HAP-1 (cell line): ENCODE measurements at regions not wholly inside any gene's neighbourhood (a gene's known extent, or its start where the extent isn't known, plus 50 kb on each side); places are given as distances from the start of the nearest gene placed in this dataset.

ENCODE experiments used
- DNase-seq, 2 experiments: peaks; one replicate each; pipeline ENCODE4 v3.0.0-alpha.2; 2016 to 2020; ENCODE audit warnings: low spot score in 2 of 2
- H3K27me3 ChIP-seq: fragments of 250-450 bp; sonication (Bioruptor Pico); 2 replicates; pipeline ENCODE4 v1.5.1; 2020; ENCODE audit warnings: low read depth, mild to moderate bottlenecking, moderate library complexity
- H3K36me3 ChIP-seq: fragments of 250-450 bp; sonication (Bioruptor Pico); replicated peaks from 2 replicates; pipeline ENCODE4 v1.5.1; 2020; ENCODE audit warnings: mild to moderate bottlenecking
- H3K4me1 ChIP-seq: fragments of 250-450 bp; sonication (Bioruptor Pico); 2 replicates; pipeline ENCODE4 v1.5.1; 2020; ENCODE audit warnings: mild to moderate bottlenecking
- H3K4me3 ChIP-seq: fragments of 250-450 bp; sonication (Bioruptor Pico); 2 replicates; pipeline ENCODE4 v1.5.1; 2020; ENCODE audit warnings: mild to moderate bottlenecking, moderate library complexity
- H3K9me3 ChIP-seq: fragments of 250-450 bp; sonication (Bioruptor Pico); 2 replicates; pipeline ENCODE4 v1.5.1; 2020; ENCODE audit warnings: mild to moderate bottlenecking, moderate library complexity
- in situ Hi-C: fragments of 300-500 bp; cut with MboI; formaldehyde crosslinking; loops from 3 replicates; pipeline ENCODE4 v1.14.3; 2020; ENCODE audit warnings: low sequenced_read_pairs, inconsistent platforms, mixed read lengths

DNA sequence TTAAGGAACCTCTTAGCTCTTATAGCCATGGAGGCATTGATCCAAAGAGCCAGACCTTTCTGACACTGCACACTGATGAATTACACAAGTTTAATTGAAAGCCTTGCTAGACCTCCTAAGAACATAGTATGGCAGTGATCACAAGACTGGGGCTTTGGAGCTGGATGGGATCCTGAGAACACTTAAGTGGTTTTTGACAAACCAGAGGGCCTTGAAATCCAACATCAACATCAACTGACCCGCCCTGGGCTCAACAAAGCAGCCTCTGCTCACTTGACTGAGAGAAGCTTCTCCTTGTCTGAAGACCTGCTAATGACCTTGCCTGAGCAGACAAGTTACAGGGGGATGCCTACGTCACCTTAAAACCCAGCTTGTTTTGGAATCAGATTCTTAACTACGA is 257.6 kb downstream of the KLF13 start:
- DNase-seq: no peak
- Histone ChIP-seq H3K4me3 (no peak overlapping the region), H3K27me3 (no peaks in the 10 kb centered on the region), H3K36me3 (no peaks in the 10 kb centered on the region), H3K4me1 (no peaks in the 10 kb centered on the region), H3K9me3 (peaks cover 2% of the 10 kb centered on the region; the same call in 1 of the 2 replicates)
- in situ Hi-C loops: no loop called here

- in situ Hi-C loops: no loop called here
Observed at GRCh38 chr15:31585240-31585639, 258.6 kb downstream of the KLF13 start.

GRCh38 chr15:31586841-31587240 is 260.2 kb downstream of the KLF13 start:
- DNase-seq: no peak
- in situ Hi-C loops: no loop called here
- Histone ChIP-seq H3K36me3 (no peaks in the 10 kb centered on the region), H3K4me3 (no peak overlapping the region), H3K27me3 (no peaks in the 10 kb centered on the region), H3K9me3 (no peaks in the 10 kb centered on the region; the same call in 1 of the 2 replicates), H3K4me1 (no peaks in the 10 kb centered on the region)

More at GRCh38 chr15:31585240-31585639, 258.6 kb downstream of the KLF13 start:
- no peaks in the 10 kb centered on the region for H3K36me3 ChIP-seq
- H3K4me1 ChIP-seq: no peaks in the 10 kb centered on the region
- no peak overlapping the region for H3K4me3 ChIP-seq
- H3K27me3 ChIP-seq: no peaks in the 10 kb centered on the region
- H3K9me3 ChIP-seq: peaks cover 2% of the 10 kb centered on the region; the same call in 1 of the 2 replicates
- DNase-seq: no peak

GRCh38 chr15:31587583-31587982 is 260.9 kb downstream of the KLF13 start:
- Histone ChIP-seq H3K4me1 (no peaks in the 10 kb centered on the region), H3K27me3 (no peaks in the 10 kb centered on the region), H3K9me3 (no peaks in the 10 kb centered on the region), H3K36me3 (no peaks in the 10 kb centered on the region), H3K4me3 (no peak overlapping the region)
- DNase-seq: no peak
- in situ Hi-C loops: no loop called here

- no peaks in the 10 kb centered on the region for H3K9me3 ChIP-seq
- DNase-seq: no peak
- H3K4me1 ChIP-seq: no peaks in the 10 kb centered on the region
- H3K36me3 ChIP-seq: no peaks in the 10 kb centered on the region
- no peak overlapping the region for H3K4me3 ChIP-seq
- H3K27me3 ChIP-seq: no peaks in the 10 kb centered on the region
- in situ Hi-C loops: no loop called here
Observed at GRCh38 chr15:31590609-31591008, 264.0 kb downstream of the KLF13 start.

GRCh38 chr15:31591908-31592307 is 265.3 kb downstream of the KLF13 start:
- Histone ChIP-seq H3K9me3 (no peaks in the 10 kb centered on the region), H3K36me3 (no peaks in the 10 kb centered on the region), H3K4me1 (no peaks in the 10 kb centered on the region), H3K27me3 (no peaks in the 10 kb centered on the region), H3K4me3 (no peak overlapping the region)
- DNase-seq: no peak
- in situ Hi-C loops: no loop called here

DNA sequence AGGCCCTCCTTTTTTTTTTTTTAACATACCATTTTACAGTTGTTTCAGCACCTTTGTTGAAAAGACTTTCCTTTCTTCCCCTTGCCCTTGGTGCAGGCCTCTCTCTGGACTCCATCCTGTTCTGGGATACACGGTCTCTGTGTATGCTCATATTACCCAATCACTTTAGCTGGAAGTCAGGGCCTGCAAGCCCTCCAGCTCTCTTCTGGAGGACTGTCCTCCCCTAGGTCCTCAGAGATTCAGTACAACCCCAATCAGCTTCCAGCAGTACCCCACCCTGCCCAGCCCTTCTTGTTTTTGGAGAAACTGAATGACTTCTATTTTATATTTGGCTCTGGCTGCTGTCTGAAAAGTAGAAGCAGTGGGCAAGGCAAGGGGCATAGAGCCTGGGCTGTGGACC is 270.8 kb downstream of the KLF13 start:
- H3K4me3 ChIP-seq: no peak overlapping the region
- H3K9me3 ChIP-seq: no peaks in the 10 kb centered on the region
- no peaks in the 10 kb centered on the region for H3K4me1 ChIP-seq
- DNase-seq: no peak
- in situ Hi-C loops: no loop called here
- H3K36me3 ChIP-seq: no peaks in the 10 kb centered on the region
- H3K27me3 ChIP-seq: no peaks in the 10 kb centered on the region

- Histone ChIP-seq H3K4me3 (no peak overlapping the region), H3K4me1 (no peaks in the 10 kb centered on the region), H3K36me3 (no peaks in the 10 kb centered on the region), H3K9me3 (no peaks in the 10 kb centered on the region), H3K27me3 (no peaks in the 10 kb centered on the region)
- DNase-seq: peak in 1 of 2 experiments; percentile 43
- in situ Hi-C loops: no loop called here
Observed at GRCh38 chr15:31598620-31599019, 272.0 kb downstream of the KLF13 start.

DNA sequence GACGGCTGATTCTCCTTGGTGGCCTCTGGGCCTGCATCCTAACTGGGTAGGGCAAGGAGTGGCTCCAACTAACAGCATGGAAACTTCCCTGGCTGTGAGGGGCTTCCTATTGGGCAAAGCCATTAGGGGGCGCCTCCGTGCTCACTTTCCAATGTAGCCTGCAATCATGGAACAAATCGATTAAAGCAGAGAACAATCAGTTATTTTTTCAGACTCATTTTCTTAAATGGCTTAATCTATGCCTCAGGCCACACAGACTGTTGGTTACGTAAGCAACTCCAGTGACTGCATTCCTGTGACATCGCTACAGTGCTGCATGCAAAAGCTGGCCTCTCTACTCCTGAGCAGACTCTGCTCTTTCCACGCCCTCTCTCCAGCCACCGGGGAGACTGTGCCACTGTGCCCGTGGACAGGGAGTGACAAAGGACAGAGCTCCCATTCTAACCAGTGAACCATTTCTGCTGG is 278.9 kb downstream of the KLF13 start:
- Histone ChIP-seq H3K9me3 (no peaks in the 10 kb centered on the region), H3K36me3 (no peaks in the 10 kb centered on the region), H3K4me1 (no peaks in the 10 kb centered on the region), H3K27me3 (no peaks in the 10 kb centered on the region), H3K4me3 (no peak overlapping the region)
- in situ Hi-C loops: loop anchor here (25.0 kb wide), 1 partner anchor 357 kb away; no protein-coding TSS in a partner anchor
- peak in 1 of 2 experiments; percentile 46 for DNase-seq

GRCh38 chr15:31606194-31606669 is 279.6 kb downstream of the KLF13 start:
- in situ Hi-C loops: loop anchor here (25.0 kb wide), 1 partner anchor 356 kb away; no protein-coding TSS in a partner anchor
- H3K27me3 ChIP-seq: no peaks in the 10 kb centered on the region
- H3K4me3 ChIP-seq: no peak overlapping the region
- no peaks in the 10 kb centered on the region for H3K4me1 ChIP-seq
- H3K9me3 ChIP-seq: no peaks in the 10 kb centered on the region
- no peaks in the 10 kb centered on the region for H3K36me3 ChIP-seq
- DNase-seq: no peak

DNA sequence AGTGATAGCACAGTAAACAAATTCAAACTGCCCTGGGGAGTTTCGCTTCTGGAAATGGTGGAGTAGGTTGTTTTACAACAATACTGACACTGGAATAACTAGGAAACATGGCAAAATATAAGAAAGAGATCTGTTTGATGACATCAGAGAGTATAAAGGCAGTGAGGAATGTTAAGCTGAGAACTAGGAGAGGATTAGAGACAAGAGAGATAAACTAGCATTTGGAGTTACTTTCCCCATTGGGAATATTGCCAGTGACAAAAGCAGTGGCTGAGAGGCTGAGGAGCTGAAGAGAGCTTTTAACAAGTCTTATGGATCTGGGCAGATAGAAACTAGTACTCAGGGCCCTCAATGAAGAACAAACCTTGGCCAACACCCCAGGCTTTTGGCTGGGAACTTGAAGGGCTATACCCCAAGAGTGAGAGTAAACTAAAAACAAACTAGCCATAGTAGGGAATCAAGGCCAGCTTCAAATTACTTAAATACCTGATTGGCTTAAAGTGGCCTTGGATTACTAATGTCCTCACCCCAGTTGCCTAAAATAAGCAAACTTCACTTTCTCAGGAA is 280.4 kb downstream of the KLF13 start:
- Histone ChIP-seq H3K36me3 (no peaks in the 10 kb centered on the region), H3K27me3 (no peaks in the 10 kb centered on the region), H3K4me3 (no peak overlapping the region), H3K9me3 (no peaks in the 10 kb centered on the region; the same call in 1 of the 2 replicates), H3K4me1 (no peaks in the 10 kb centered on the region)
- no peak for DNase-seq
- in situ Hi-C loops: loop anchor here (25.0 kb wide), 1 partner anchor 355 kb away; no protein-coding TSS in a partner anchor

DNA sequence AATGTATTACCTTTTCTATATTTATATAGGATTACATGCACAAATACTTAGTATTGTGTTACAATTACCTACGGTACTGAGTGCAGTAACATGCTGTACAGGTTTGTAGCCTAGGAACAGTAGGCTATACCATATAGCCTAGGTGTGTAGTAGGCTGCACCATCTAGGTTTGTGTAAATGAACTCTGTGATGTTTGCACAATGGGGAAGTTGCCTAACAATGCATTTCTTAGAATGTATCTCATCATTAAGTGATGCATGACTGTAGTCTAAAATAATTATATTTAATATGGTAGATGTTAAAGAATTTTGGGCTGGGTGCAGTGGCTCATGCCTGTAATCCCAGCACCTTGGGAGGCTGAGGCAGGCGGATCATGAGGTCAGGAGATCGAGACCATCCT is 281.0 kb downstream of the KLF13 start:
- no peaks in the 10 kb centered on the region for H3K4me1 ChIP-seq
- in situ Hi-C loops: loop anchor here (25.0 kb wide), 1 partner anchor 355 kb away; no protein-coding TSS in a partner anchor
- no peak overlapping the region for H3K4me3 ChIP-seq
- H3K27me3 ChIP-seq: no peaks in the 10 kb centered on the region
- no peaks in the 10 kb centered on the region; the same call in 1 of the 2 replicates for H3K9me3 ChIP-seq
- H3K36me3 ChIP-seq: no peaks in the 10 kb centered on the region
- DNase-seq: no peak

DNA sequence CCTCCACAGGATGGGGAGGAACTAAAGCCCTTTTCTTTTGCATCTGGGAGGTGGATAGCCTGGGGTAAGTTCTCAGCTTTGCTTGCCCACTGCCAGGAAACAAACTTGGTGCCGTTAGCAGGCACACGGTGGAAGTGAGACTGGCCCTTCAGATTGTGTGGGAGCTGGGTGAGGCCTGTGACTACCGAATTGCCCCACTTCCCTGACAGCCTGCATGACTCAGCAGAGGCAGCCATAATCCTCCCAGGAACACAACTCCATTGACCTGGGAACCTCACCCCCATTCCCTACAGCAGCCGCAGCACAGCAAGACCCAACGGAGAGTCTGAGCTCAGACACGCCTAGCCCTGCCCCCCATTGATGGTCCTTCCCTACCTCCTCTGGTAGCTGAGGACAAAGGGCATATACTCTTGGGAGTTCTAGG is 282.6 kb downstream of the KLF13 start:
- no peak overlapping the region for H3K4me3 ChIP-seq
- no peaks in the 10 kb centered on the region for H3K27me3 ChIP-seq
- no peaks in the 10 kb centered on the region; the same call in 1 of the 2 replicates for H3K9me3 ChIP-seq
- no peak for DNase-seq
- H3K4me1 ChIP-seq: no peaks in the 10 kb centered on the region
- in situ Hi-C loops: loop anchor here (25.0 kb wide), 1 partner anchor 353 kb away; no protein-coding TSS in a partner anchor
- H3K36me3 ChIP-seq: no peaks in the 10 kb centered on the region

- H3K27me3 ChIP-seq: no peaks in the 10 kb centered on the region
- no peaks in the 10 kb centered on the region; the same call in 1 of the 2 replicates for H3K9me3 ChIP-seq
- H3K36me3 ChIP-seq: no peaks in the 10 kb centered on the region
- no peaks in the 10 kb centered on the region for H3K4me1 ChIP-seq
- H3K4me3 ChIP-seq: no peak overlapping the region
- no peak for DNase-seq
- in situ Hi-C loops: loop anchor here (25.0 kb wide), 1 partner anchor 352 kb away; no protein-coding TSS in a partner anchor
Observed at GRCh38 chr15:31609906-31610305, 283.3 kb downstream of the KLF13 start.
